NCI-H2107 treated with DMSO at 0.1 percent for 48 hours (cell line): ENCODE measurements at regions not wholly inside any gene's neighbourhood (a gene's known extent, or its start where the extent isn't known, plus 50 kb on each side); places are given as distances from the start of the nearest gene placed in this dataset.
"Not testable (repeated sequence)": the region's sequence is repeated elsewhere in the genome, so short reads cannot be mapped to it uniquely, and the experiment has no call there.

Source experiments
- DNase-seq: peaks from one replicate; lab custom pipeline; 2025; ENCODE audit not compliant: unreplicated experiment; lab: John Stamatoyannopoulos, UW

DNA sequence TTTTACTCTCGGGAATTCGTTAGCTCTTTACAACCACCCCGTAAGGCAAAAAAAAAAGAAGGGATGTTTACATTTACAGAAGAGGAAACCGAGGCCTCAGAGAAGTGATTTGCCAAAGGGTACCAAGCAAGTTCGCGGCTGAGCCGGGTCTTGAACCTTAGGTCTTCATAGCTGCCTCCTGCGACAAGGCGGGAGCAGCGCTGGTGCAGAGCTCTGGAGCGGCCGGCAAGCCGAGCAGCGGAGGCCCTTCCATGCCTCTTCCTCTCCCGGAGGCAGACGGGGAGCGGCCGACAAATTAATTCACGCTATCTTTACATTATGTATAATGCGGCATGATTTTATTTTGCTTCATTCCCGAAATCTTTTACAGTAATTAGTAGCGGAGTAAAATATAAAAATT, 536.3 kb downstream of the INSC start:
- DNase-seq: no peak

DNA sequence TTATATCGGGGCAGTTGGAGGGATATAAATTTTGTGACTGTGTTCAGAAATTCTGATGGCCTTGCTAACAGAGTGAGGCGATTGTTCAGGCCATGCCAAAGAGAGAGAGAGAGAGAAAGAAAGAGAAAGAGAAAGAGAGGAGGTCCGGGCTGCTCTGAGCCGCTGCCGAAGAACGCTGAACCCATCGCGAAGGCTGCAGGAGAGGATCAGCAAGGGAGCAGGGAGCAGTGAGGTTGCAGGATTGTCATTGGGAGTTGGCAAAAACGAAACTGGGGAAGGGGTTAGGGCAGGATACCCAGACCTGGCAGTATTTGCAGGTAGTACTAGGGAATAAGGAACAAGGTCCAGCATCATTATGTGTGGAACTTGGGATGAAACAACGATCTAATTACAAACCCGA, 537.1 kb downstream of the INSC start:
- DNase-seq: no peak

DNA sequence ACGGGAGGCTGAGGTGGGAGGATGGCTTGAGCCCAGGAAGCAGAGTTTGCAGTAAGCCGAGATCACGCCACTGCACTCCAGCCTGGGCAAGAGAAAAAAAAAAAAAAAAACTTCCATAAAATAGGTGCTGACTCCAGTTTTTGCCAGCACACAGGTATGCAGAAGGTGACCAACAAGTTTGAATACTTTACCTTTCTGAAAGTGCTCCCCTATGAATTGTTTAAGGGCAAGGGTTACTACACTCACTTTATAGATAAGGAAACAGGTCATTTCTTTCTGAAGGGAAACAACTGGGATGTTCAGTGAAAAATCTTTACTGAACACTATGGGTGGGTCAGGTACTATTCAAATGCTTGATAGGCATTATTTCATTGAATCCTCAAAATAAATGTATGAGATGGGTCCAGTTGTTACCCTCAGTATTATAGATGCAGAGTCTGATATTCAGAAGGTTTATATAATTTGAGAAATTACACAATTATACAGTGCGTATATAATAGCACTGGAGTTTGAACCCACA, 538.5 kb downstream of the INSC start:
- no peak for DNase-seq

DNA sequence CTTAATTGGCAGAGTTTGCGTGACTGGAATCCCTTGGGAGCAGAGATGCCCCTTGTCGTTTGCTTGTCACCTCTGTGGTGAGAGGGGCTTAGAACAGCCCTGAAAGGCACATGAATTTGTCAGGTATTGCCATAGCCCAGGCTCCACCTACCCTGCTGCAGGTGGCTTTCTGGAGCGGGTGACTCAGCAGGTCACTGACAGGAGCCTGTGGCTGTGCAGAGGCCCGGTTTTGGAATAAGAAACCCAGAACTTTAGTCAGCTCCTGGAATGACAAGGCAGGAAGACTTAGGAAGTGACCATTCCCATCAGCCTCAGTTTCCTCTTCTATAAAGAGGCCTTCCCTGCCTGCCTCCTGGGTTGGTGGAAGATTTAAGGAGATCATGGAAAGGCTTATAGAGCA, 539.7 kb downstream of the INSC start:
- no peak for DNase-seq

DNA sequence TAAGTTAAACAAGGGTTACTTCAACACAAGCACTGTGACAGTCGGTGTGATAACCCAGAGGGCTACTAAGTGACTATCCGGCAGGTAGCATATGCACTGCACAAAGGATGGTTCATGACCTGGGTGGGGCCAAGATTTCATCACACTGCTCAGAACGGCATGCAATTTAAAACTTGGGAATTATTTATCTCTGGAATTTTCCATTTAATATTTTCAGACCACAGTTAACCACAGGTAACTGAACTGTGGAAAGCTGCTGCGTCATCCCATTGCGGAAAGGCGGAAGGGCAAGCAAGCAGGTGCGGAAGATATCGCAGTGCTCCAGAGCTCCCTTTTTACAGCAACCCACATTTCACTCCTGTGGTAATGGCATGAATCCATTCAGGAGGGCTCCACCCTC, 540.8 kb downstream of the INSC start:
- peak; percentile 33 for DNase-seq

DNA sequence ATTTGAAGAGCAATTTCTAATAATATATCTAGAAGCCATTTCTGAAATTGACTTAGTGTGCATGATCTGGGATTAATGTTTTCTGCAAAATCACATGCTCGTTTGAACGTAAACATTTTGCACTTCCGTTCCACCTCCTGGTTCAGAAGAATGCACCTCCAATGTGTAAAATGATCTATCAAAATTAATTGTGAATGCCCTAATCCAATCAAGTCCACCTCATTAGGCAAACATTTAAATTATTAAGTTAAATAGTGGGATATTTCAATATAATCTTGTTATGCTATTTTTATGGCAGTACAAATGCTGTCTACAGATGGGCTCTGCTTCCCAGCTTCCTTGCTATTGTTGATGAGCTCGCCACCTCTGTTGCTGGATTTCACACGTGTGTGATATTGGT, 542.5 kb downstream of the INSC start:
- no peak for DNase-seq

DNA sequence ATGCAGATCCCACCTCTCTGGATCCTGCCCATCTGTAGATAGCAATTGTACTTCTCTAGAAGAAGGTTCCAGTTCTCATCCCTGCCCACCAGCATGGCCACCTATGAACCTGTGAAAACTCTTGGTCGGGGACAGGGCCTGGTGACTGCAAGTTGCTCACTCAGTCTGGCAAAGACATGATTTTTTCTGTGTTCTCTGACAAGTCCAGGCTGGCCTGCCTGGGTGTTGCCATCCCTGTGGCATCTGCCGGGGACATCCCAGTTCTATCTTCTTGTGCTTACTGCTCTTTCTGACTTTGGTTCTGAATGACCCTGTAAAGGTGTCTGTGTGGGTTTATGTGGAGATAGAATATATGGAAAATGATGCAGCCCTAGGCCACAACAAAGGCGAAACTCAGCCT, 545.8 kb downstream of the INSC start:
- no peak for DNase-seq

DNA sequence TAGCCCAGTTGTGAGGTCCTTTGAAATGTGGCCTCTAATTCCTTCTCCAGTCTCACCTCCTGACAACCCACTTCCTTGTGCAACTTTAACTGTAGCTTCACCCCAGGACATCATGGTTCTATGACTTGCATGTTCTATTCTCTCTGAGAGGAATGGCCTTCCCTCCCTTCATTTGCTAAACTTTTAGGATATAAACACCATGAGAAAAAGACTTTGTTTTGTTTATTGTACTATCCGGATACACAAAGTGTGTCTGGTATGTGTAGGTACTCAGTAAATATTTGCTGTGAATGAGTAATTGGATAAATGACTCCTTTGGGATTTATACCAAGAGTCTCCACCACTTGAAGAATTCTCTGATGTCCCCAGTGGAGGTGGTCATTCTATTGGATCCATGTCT, 547.6 kb downstream of the INSC start:
- no peak for DNase-seq

DNA sequence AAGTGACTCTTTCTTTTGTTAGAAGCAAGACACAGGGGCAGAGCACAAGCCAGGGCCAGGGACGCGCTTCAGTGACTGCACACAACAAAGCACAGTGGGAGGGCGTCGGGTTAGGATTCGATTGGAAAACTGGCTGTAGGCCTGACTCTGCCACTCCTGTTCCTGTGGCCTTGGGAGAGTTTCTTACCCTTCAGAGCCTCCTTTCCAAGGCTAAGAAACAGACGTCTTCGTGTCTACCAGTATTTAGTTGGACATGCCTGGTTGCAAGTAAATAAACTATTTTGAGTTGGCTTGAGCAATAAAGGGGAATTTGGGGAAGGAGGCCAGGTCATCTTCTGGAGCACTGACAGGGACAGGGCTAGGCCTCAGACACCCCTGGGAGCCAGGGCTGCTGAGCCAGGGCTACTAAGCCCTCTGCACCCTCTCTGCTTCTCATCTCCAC, 549.1 kb downstream of the INSC start:
- peak; percentile 93 for DNase-seq

DNA sequence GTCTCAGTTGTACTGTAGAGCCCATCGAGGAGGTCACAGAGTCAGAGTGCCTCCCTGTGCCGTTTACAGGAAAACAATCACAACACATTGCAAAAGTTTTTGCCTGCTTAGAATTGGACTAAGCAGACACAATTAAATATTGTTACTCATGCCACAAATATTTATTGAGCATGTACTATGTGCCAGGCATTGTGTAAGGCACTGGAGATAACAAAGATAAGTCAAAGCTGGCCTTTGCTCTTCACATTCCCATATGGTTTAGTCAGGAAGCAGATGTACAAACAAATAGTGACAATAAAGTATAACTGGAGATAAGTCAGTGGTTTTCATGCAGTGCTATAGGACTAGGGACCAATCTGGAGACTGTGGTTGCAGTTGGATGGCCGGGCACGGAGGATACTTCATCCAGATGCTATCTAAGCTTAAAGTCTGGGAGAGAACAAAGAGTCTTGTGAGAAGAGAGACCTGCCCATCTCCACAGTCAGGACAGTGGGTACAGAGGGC, 550.7 kb downstream of the INSC start:
- no peak for DNase-seq

DNA sequence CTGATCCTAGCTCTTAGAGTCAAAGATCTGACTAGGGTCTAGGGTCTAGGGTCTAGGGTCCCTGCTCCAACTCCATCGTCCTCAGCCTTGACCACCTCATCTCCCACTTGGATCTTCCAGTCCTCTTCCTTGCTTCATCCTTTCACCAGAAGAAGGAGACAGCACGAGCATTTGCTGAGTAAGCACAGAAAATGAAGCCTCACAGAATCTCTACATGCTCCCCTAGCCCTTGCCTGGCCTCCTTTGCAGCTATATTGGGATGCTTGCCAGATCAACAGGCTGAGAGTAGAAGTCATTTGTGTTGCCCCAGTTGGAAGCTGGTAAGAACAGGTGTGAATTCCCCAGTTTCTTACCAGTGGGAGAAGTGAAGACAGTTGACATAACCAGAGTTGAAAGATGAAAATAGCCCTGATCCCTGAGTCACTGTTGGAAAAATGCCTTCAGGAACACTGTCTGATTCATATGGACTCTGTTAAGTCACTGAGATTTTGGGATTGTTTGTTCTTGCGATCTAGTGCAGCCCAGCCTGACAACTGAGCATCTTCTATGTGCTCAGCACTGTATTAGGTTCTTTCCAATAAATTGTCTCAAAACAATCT, 552.5 kb downstream of the INSC start:
- DNase-seq: no peak

DNA sequence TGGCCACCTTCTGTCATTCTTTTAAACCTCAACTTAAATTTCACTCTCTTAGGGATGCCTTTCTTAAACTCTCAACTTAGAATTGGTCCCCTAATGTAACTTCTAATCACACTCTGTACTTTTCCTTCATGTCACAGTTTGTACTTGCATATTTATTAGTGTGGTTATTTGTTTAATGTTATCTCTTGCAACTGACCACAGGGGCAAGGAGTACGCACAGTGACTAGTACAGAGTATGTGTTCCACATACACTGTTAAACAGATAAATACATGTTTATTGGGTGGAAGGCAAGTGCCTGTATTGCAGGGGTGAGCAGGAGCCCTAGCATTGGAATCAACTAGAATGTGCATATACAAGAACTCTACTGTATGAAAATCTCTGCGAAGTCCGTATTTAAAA, 554.0 kb downstream of the INSC start:
- no peak for DNase-seq

DNA sequence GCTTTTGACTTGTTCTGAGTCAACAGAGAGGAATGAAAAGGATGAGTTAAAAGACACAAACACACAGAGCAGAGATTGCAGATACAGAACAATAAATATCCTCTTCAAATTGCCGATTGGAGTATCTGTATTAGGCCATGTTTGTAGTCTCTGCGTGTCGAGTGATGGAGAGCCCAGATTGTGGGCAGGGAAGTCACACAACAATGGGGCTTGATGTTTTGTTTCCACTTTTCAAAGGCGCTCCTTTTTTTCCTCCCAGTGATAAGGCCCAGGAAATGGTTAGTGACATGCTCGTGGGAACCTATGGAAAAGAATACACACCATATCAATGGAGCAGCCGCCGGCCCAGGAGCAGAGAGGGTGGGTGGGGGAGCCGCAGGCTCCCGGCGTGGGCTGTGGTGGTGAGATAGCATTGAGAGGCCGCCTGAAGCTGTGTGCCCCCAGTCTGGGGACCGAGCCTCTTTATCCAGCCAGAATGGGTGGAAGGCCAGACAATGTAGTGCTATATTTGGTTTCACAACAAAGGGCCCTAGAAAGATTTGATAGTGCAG, 555.9 kb downstream of the INSC start:
- no peak for DNase-seq

DNA sequence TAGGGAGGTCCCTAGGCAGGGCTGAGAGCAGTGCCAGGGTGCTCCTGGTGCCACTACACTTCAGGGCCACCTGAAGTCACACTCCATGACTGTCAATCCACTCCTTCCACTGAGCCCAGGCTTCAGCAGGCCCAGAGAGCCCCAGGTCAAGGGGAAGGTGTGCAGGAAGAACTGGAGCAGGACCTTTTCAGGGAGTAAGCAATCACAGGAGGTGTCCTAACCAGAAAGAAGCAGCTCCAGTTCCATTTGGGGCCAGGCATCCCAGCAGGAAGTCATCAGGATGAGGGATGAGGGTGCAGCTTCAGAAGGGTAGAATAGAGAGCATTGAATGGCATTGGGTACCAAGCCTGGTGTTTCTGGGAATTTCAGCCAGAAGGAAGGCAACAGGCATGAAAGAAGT, 556.5 kb downstream of the INSC start:
- DNase-seq: no peak

DNA sequence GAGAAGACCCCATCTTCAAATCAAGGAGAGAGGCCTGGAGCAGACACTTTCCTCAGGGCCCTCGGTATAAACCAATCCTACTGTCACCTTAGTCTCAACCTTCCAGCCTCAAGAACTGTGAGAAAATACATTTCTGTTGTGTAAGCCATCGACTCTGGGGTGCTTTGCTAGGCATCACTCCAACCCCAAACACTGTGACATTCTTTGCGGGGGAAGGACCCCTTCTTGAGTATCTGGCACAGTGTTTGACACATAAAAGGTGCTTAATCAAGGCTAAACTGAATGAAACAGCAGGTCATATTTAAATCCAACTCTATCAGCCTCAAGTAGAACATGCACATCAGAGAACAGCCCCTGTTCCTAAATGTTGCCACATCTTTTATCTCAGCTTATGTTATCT, 558.1 kb downstream of the INSC start:
- no peak for DNase-seq

DNA sequence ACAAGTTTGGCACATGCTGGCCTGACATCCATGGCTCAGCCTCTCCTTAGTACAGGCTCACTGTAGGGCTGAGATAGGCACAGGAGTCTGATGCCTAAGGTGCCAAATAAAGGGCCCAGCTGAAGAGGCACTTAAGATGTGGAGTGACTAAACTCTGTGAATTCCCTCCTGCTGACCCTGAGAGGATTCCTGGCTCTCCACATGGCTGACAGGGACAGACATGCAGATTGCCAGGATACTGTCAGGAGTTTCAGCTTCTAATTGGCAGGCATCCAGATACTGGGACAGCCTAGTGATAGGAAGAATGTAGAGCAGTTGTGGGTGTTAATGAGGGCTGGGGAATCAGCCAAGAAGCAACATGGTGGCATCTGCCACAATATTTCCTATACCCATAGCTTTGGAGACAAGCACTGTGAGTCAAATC, 558.7 kb downstream of the INSC start:
- no peak for DNase-seq

DNA sequence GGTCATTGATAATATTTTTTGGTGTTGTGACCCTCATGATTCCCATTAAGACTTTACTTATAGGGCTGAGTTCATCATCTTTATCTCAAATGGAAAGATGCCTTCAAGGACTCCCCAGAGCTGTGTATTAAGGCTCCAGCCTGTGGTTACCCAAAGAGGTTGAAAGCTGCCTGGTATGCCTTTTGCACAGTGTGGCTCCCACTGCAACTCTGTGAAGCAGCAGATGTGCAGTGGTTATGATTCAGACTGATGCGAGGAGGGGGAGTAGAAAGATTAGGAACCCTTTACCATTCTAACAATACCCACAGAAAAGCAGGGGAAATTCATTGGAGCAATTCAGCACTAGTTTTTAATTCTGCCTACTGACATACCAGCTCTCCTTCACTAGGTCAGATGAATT, 560.0 kb downstream of the INSC start:
- no peak for DNase-seq

DNA sequence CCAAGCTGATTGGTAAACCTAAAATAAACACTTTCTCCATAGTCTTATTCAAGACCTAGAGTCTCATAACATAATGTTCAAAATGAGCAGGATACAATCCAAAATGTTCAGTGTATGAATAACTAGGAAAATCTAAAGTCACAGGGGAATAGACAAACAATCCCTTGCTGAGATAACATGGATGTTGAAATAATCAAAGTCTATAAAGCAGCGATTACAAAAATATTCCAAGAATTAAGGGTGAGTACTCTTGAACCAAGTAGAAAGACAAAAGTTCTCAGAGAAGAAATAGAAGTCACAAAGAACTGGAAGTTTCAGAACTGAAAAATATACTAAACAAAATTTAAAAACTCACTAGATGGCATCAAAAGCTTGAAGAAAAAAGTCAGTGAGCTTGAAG, 561.0 kb downstream of the INSC start:
- no peak for DNase-seq

DNA sequence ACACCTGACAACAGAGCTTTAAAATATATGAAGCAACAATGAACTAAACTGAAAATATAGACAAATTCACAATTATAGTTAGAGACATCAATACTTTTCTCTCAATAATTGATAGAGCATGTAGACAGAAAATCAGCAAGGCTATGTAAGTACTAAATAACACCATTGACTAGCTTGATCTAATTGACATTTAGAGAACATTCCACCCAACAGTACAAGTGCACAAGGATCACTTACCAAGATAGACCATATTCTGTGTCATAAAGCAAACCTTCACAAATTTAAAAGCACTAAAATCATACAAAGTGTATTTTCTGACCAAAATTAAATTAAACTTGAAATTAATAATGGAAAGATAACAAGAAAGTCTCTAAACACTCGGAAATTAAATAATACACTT, 562.5 kb downstream of the INSC start:
- DNase-seq: no peak

DNA sequence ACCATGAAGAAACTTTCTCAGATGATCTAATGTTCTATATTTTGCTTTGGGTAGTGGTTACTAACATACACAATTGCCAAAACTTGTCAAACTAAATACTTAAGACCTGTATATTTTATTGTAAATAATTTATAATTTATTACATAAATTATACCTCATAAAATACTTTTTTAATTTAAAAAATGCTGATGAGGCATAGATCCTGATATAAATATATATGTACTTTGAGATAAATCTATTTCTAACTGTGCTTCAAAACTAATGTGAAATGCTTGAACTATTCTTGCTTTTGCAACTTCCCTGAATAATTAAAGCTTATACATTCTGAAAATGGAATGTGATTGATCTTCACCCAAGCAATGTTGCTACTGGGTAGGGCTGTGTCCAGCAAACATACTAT, 568.8 kb downstream of the INSC start:
- no peak for DNase-seq

DNA sequence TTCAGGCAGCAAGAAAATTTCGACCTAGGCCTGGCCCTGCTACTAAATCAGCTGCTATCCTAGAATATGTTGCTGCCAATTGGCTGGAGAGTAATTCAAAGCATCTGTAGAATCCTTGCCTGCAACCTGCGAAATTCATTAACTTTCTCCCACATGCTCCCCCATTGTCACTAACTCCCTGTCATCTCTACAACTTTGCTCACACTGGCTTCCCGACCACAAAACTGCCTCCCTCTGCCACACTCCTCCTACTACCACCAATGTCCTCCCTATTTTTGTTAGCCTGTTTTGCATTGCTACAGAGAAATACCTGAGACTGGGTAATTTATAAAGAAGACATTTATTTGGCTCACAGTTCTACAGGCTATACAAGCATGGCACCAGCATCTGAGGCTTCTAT, 570.6 kb downstream of the INSC start:
- DNase-seq: no peak

DNA sequence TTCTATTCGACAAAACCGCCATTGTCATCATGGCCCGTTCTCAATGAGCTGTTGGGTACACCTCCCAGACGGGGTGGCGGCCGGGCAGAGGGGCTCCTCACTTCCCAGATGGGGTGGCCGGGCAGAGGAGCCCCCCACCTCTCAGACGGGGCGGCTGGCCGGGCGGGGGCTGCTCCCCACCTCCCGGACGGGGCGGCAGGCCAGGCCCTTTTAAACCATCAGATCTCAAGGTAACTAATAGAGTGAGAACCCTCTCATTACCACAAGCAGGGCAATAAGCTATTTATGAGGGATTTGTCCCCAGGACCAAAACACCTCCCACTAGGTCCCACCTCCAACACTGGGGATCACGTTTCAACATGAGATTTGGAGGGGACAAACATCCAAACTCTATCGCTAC, 571.5 kb downstream of the INSC start:
- DNase-seq: not testable (repeated sequence)

DNA sequence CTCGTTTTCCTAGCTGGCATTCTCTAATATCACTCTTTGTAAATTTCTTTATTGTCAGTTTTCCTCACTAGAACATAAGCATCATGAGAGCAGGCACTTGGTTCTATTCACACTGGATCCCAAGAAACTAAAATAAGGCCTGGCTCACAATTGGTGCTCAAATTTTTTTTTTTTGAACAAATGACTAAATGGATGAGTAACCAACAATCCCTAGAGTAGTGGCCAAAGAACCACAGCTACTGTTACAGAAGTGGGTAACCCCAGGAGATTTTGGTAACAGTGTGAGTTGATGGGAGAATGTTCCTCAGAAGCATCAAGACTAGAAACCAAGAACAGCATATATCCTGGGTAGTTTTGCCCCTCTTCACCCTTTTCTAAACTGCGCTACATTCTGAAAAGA, 572.6 kb downstream of the INSC start:
- no peak for DNase-seq
